ENCODE measurements at regions not wholly inside any gene's neighbourhood (a gene's known extent, or its start where the extent isn't known, plus 50 kb on each side); places are given as distances from the start of the nearest gene placed in this dataset.

DNA sequence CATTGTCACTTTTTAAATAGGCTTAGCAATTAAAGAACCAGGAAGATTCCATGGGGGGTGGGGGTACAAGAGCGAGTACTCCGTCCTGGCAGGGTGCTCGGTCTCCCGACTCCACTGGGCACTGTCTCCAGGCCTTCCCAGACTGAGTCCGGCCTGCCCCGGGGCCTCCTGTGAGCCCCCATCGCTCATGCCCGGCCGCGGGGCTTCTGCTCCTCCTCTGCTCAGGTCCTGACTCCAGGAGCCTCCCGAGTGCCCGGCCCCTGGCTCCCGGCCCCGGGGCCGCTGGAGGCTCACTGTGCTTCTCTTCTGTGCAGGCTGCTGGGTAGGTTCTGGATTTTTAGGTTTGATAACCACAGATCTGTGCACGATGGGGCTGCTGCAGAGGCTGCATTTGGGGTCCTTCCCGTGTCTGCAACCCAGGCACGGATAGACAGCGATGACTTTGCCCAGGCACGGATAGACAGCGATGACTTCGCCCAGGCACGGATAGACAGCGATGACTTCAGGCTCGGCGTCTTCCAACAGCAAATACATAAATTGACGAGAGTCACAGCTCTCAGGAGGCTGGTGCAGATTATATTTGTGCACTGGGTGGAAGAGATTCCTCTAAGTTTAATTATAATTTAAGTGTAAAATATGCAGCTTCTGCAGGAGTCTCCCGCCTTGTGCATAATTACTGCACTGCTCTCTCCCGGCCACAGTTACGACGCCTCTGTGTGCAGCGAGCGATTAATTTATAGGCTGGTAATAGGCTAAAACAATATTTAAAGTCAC lies 74.8 kb upstream of the RXRA start:
- Mint-ChIP-seq H3K27me3 (peaks cover 22% of the 10 kb centered on the region), H3K4me1 (ENCODE audit: low read depth) (no peaks in the 10 kb centered on the region), H3K27ac (no peak overlapping the region), H3K9me3 (ENCODE audit: low read depth) (peaks cover 9% of the 10 kb centered on the region), H3K4me3 (ENCODE audit: low read depth) (no peak overlapping the region), H3K36me3 (ENCODE audit: insufficient read depth) (peaks cover 2% of the 10 kb centered on the region)
- DNase-seq (ENCODE audit: low spot score, unreplicated experiment) = no peak
- TF ChIP-seq, protein P1, sequence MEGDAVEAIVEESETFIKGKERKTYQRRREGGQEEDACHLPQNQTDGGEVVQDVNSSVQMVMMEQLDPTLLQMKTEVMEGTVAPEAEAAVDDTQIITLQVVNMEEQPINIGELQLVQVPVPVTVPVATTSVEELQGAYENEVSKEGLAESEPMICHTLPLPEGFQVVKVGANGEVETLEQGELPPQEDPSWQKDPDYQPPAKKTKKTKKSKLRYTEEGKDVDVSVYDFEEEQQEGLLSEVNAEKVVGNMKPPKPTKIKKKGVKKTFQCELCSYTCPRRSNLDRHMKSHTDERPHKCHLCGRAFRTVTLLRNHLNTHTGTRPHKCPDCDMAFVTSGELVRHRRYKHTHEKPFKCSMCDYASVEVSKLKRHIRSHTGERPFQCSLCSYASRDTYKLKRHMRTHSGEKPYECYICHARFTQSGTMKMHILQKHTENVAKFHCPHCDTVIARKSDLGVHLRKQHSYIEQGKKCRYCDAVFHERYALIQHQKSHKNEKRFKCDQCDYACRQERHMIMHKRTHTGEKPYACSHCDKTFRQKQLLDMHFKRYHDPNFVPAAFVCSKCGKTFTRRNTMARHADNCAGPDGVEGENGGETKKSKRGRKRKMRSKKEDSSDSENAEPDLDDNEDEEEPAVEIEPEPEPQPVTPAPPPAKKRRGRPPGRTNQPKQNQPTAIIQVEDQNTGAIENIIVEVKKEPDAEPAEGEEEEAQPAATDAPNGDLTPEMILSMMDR (IDR thresholded peaks at IDR 0.05; ENCODE audit: unreplicated experiment) = no peak

DNA sequence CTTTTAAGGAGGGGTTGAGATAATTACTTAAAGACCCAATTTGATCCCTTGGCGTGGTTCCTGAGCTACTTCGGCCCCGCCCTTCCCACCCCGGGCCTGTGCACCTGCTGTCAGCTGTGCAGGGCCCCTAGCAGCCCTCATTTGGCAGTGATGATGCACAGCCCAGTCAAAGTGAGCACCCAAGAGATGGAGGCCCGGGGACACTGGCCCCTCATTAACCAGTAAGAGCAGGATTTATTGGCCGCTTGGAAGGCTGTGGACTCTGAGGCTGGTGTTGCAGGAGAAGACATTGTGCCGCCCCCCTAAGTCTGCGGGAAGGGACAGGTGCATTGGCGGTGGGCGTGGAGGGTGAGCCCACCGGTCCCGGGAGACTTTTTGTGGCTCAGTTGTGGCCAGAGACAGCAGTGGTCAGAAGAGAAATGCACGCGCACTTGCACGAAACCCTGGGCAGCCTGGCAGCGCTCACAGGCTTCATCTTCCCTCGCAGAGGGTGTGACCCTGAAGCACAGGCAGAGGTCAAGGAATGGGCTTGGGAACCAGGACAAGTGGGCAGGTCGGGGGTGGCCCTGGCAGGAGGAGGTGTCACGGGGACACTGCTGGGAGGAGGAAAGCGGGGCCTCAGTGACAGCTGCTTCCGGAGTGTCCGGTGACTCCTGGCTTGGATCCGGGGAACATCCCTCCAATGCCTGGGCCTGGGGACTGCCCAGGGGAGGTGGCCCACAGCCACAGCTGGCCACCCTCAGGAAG lies 74.0 kb upstream of the RXRA start:
- H3K36me3 Mint-ChIP-seq (ENCODE audit: insufficient read depth) = peaks cover 2% of the 10 kb centered on the region
- no peak overlapping the region for H3K4me3 Mint-ChIP-seq (ENCODE audit: low read depth)
- H3K9me3 Mint-ChIP-seq (ENCODE audit: low read depth) = peaks cover 9% of the 10 kb centered on the region
- TF ChIP-seq, protein P1 (IDR thresholded peaks at IDR 0.05; ENCODE audit: unreplicated experiment) = no peak
- H3K27me3 Mint-ChIP-seq = peaks cover 25% of the 10 kb centered on the region
- no peak for DNase-seq (ENCODE audit: low spot score, unreplicated experiment)
- H3K27ac Mint-ChIP-seq = no peak overlapping the region
- no peaks in the 10 kb centered on the region for H3K4me1 Mint-ChIP-seq (ENCODE audit: low read depth)

DNA sequence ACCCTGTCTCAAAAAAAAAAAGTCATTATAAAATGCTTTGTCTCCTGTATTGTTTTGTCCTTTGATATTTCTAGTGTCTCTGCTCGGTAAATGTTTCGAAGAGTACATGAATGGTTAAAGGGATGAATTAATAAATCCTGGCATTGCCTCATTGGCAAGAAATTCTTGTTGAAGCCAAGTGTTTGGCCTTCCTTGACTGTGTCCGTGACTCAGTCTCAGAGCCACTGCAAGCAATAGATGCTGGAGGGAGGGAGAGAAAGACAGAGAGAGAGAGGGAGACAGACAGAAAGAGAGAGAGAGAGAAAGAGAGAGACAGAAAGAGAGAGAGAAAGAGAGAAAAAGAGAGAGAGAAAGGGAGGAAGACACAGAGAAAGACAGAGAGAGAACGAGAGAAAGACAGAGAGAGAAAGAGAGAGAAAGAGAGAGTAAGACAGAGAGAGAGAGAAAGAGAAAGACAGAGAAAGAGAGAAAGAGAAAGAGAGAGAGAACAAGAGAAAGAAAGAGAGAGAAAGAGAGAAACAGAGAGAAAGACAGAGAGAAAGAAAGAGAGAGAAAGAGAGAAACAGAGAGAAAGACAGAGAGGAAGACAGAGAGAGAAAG lies 72.5 kb upstream of the RXRA start:
- Mint-ChIP-seq H3K4me1 (ENCODE audit: low read depth) (no peaks in the 10 kb centered on the region), H3K27ac (no peak overlapping the region), H3K9me3 (ENCODE audit: low read depth) (no peaks in the 10 kb centered on the region), H3K27me3 (peaks cover 29% of the 10 kb centered on the region), H3K4me3 (ENCODE audit: low read depth) (no peak overlapping the region), H3K36me3 (ENCODE audit: insufficient read depth) (no peaks in the 10 kb centered on the region)
- TF ChIP-seq, protein P1 (IDR thresholded peaks at IDR 0.05; ENCODE audit: unreplicated experiment) = no peak
- DNase-seq (ENCODE audit: low spot score, unreplicated experiment) = no peak

DNA sequence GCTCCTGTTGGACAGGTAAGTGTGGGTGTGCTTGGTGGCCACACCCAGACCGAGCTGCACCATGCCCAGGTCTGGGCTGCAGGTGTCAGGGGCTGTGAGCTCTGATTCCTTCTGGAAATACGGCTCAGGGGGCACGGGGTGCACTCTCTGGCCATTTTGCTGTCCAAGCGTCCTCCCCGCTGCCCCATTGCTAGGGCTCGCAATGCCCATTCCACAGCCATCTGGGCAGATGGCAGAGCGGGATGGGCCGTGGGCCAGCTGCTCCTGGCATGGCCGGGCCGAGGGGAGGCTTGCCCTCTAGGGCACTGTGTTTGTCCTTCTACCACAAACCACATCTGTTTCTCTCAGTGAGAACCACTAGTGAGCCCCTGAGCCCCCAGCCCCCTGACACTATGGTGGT lies 67.9 kb upstream of the RXRA start:
- Mint-ChIP-seq H3K36me3 (ENCODE audit: insufficient read depth) (no peaks in the 10 kb centered on the region), H3K9me3 (ENCODE audit: low read depth) (no peaks in the 10 kb centered on the region), H3K27me3 (peaks cover 45% of the 10 kb centered on the region), H3K4me1 (ENCODE audit: low read depth) (peaks cover 2% of the 10 kb centered on the region), H3K4me3 (ENCODE audit: low read depth) (no peak overlapping the region), H3K27ac (no peak overlapping the region)
- DNase-seq (ENCODE audit: low spot score, unreplicated experiment) = no peak
- TF ChIP-seq, protein P1 (IDR thresholded peaks at IDR 0.05; ENCODE audit: unreplicated experiment) = no peak

- TF ChIP-seq, protein P1 (IDR thresholded peaks at IDR 0.05; ENCODE audit: unreplicated experiment) = no peak
- H3K4me1 Mint-ChIP-seq (ENCODE audit: low read depth) = peaks cover 6% of the 10 kb centered on the region
- DNase-seq (ENCODE audit: low spot score, unreplicated experiment) = no peak
- no peak overlapping the region for H3K4me3 Mint-ChIP-seq (ENCODE audit: low read depth)
- no peaks in the 10 kb centered on the region for H3K36me3 Mint-ChIP-seq (ENCODE audit: insufficient read depth)
- H3K9me3 Mint-ChIP-seq (ENCODE audit: low read depth) = no peaks in the 10 kb centered on the region
- peaks cover 44% of the 10 kb centered on the region for H3K27me3 Mint-ChIP-seq
- H3K27ac Mint-ChIP-seq = no peak overlapping the region
Observed at GRCh38 chr9:134258828-134259546, 67.3 kb upstream of the RXRA start.
